ENCODE measurements at regions not wholly inside any gene's neighbourhood (a gene's known extent, or its start where the extent isn't known, plus 50 kb on each side); places are given as distances from the start of the nearest gene placed in this dataset.

- Histone ChIP-seq H3K4me1 (ENCODE audit: control insufficient read depth in 5 of 5, insufficient read depth in 5 of 5, low read length in 5 of 5) (peaks cover 0 to 11% (median 0%) of the 10 kb centered on the region in 5 donors), H3K9ac (ENCODE audit: insufficient read depth in 1 of 2, low read length in 2 of 2) (no peak overlapping the region), H3K36me3 (ENCODE audit: control insufficient read depth in 4 of 4, insufficient read depth in 4 of 4, low read length in 4 of 4) (no peaks in the 10 kb centered on the region), H3K27ac (ENCODE audit: low read depth in 1 of 2, low read length in 1 of 2) (no peak overlapping the region), H3K9me3 (ENCODE audit: control insufficient read depth in 4 of 4, insufficient read depth in 3 of 4, low read length in 3 of 4) (peaks cover 0 to 4% (median 1%) of the 10 kb centered on the region in 4 donors), H3K4me3 (no peak overlapping the region), H3K27me3 (ENCODE audit: control insufficient read depth in 3 of 3, insufficient read depth in 3 of 3, low read length in 2 of 3) (no peaks in the 10 kb centered on the region)
- TF ChIP-seq, protein P1, sequence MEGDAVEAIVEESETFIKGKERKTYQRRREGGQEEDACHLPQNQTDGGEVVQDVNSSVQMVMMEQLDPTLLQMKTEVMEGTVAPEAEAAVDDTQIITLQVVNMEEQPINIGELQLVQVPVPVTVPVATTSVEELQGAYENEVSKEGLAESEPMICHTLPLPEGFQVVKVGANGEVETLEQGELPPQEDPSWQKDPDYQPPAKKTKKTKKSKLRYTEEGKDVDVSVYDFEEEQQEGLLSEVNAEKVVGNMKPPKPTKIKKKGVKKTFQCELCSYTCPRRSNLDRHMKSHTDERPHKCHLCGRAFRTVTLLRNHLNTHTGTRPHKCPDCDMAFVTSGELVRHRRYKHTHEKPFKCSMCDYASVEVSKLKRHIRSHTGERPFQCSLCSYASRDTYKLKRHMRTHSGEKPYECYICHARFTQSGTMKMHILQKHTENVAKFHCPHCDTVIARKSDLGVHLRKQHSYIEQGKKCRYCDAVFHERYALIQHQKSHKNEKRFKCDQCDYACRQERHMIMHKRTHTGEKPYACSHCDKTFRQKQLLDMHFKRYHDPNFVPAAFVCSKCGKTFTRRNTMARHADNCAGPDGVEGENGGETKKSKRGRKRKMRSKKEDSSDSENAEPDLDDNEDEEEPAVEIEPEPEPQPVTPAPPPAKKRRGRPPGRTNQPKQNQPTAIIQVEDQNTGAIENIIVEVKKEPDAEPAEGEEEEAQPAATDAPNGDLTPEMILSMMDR (IDR thresholded peaks at IDR 0.05; ENCODE audit: control extremely low read depth, extremely low read depth) = no peak
- 61 to 72% methylated on average over 5 of the region's 5 CpGs for WGBS, 2 donors
- DNase-seq = no peak
- ATAC-seq (ENCODE audit: insufficient read depth, low FRiP score) = no peak
These were observed 58.0 kb upstream of the COPS8 start for GRCh38 chr2:237027712-237028029.

GRCh38 chr2:237030382-237030781 is 55.3 kb upstream of the COPS8 start:
- Histone ChIP-seq H3K9me3 (ENCODE audit: control insufficient read depth in 4 of 4, insufficient read depth in 3 of 4, low read length in 3 of 4) (peaks cover 0 to 2% (median 0%) of the 10 kb centered on the region in 4 donors), H3K36me3 (ENCODE audit: control insufficient read depth in 4 of 4, insufficient read depth in 4 of 4, low read length in 4 of 4) (no peaks in the 10 kb centered on the region), H3K27ac (ENCODE audit: low read depth in 1 of 2, low read length in 1 of 2) (no peak overlapping the region), H3K4me1 (ENCODE audit: control insufficient read depth in 5 of 5, insufficient read depth in 5 of 5, low read length in 5 of 5) (peaks cover 0 to 8% (median 0%) of the 10 kb centered on the region in 5 donors), H3K9ac (ENCODE audit: insufficient read depth in 1 of 2, low read length in 2 of 2) (no peak overlapping the region), H3K4me3 (no peak overlapping the region), H3K27me3 (ENCODE audit: control insufficient read depth in 3 of 3, insufficient read depth in 3 of 3, low read length in 2 of 3) (no peaks in the 10 kb centered on the region)
- TF ChIP-seq, protein P1 (IDR thresholded peaks at IDR 0.05; ENCODE audit: control extremely low read depth, extremely low read depth) = no peak
- ATAC-seq (ENCODE audit: insufficient read depth, low FRiP score) (no peak), DNase-seq (no peak)
- whole genome bisulfite sequencing, 2 donors = 92 to 97% methylated on average over 8 of the region's 8 CpGs

DNA sequence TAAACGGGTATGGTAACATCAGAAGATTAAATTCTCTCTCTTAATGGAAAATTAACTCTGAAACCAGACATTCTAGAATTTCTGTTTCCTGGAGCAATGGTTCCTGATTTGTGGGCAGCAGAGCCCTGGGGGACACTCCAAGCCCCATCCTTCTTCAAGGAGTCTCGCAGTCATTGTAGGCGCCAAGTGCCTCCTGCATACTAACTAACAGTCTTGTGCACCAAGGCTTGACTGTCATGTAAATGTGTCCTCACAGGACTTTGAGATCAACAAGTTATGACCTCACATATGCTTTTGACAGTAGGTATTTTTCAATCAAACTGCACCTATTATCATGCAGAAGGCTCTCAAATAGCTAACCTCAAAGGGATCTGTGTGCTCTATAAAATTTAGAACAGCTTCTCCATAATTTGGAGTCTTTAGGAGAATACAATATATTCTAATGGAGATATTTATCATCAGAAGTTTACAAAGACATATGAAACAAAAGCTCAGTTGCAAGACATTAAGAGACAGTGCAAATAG is 52.1 kb upstream of the COPS8 start:
- Histone ChIP-seq H3K4me1 (ENCODE audit: control insufficient read depth in 5 of 5, insufficient read depth in 5 of 5, low read length in 5 of 5) (no peaks in the 10 kb centered on the region), H3K27me3 (ENCODE audit: control insufficient read depth in 3 of 3, insufficient read depth in 3 of 3, low read length in 2 of 3) (no peaks in the 10 kb centered on the region), H3K9ac (ENCODE audit: insufficient read depth in 1 of 2, low read length in 2 of 2) (no peak overlapping the region), H3K27ac (ENCODE audit: low read depth in 1 of 2, low read length in 1 of 2) (no peak overlapping the region), H3K9me3 (ENCODE audit: control insufficient read depth in 4 of 4, insufficient read depth in 3 of 4, low read length in 3 of 4) (peaks cover 0 to 2% (median 0%) of the 10 kb centered on the region in 4 donors), H3K4me3 (no peak overlapping the region), H3K36me3 (ENCODE audit: control insufficient read depth in 4 of 4, insufficient read depth in 4 of 4, low read length in 4 of 4) (no peaks in the 10 kb centered on the region)
- 94% methylated on average over 3 of the region's 3 CpGs for WGBS, 2 donors
- ATAC-seq (ENCODE audit: insufficient read depth, low FRiP score) = no peak
- TF ChIP-seq, protein P1 (IDR thresholded peaks at IDR 0.05; ENCODE audit: control extremely low read depth, extremely low read depth) = no peak
- DNase-seq = no peak
